HG03354 (cell line): ENCODE measurements at regions not wholly inside any gene's neighbourhood (a gene's known extent, or its start where the extent isn't known, plus 50 kb on each side); places are given as distances from the start of the nearest gene placed in this dataset.
"Not testable (repeated sequence)": the region's sequence is repeated elsewhere in the genome, so short reads cannot be mapped to it uniquely, and the experiment has no call there.

Experiments used
- ATAC-seq: cut with Tn5 transposase; IDR thresholded peaks from one replicate; pipeline ENCODE4 v1.9.1; 2021; ENCODE audit warnings: mild to moderate bottlenecking; ENCODE audit not compliant: unreplicated experiment, poor library complexity, severe bottlenecking

- ATAC-seq, result not testable (repeated sequence)
Measured at GRCh38 chr6:71007298-71007697, 50.4 kb upstream of the B3GAT2 start.

GRCh38 chr6:71011871-71012371 lies 55.1 kb upstream of the B3GAT2 start:
- ATAC-seq, result no peak

DNA sequence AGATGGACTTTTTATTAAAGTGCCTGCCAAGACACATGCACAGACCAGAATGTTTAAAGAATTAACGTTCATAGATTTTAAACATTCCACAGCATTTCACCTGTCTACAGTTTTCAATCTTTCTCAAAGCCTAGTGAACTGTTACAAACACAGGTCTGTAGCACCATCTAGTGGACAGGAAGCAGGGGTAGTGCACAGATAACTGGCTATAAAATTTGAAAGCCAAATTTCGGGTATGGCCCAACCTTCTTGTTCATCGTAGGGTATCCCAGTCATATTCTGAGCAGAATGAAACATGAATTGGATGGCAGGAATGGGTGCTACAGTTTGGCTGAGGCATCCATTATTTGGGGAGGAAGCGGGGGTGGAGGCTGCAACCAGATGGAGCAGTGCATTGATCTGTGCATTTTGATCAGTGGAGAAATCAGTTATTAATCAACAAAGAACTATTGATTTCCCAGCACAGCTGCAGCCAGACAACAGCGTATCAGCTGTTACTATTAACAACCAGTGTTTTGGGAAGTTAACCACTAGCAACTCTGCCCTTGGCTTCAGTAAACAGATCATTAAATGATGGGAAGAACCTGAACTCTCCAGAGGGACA lies 56.1 kb upstream of the B3GAT2 start:
- ATAC-seq, result peak; percentile 84

GRCh38 chr6:71015392-71015791 lies 58.5 kb upstream of the B3GAT2 start:
- no peak for ATAC-seq

GRCh38 chr6:71028236-71028876 lies 71.5 kb upstream of the B3GAT2 start:
- no peak for ATAC-seq

DNA sequence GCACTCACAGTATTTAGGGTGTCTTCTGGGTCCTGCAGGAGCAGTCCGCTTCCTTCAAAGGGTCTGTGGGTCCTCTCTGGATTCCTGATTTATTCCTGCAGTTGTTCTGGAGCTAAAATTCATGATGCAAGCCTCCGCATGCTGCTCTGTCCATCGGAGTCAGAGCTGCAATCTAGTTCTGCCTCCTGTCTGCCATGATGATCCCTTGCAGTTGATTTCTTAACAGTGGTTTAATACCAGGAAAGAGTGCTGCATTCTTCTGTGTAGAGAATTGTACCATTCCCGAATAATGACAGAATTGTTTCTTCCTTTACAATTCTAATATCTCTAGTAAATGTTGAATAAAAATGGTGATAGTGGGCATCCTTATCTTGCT lies 72.0 kb upstream of the B3GAT2 start:
- no peak for ATAC-seq

DNA sequence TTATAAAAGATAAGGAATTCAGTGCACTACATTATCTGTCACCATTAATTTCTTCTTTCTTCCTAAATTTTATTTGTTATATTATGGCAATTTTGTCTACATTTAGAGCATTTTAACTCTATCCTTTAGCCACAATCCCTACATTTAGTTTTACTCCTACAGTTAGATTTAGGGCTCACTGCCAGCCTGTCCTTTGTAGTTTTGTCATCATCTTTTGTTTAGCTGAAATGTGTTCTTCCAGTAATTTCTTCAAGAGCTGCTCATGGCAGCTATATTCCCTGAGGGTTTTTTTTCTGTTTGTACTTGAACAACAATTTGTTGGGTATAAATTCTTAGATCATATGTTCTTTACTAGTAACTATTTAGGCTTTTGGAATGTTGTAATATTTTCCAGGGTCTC lies 72.7 kb upstream of the B3GAT2 start:
- ATAC-seq, result no peak

DNA sequence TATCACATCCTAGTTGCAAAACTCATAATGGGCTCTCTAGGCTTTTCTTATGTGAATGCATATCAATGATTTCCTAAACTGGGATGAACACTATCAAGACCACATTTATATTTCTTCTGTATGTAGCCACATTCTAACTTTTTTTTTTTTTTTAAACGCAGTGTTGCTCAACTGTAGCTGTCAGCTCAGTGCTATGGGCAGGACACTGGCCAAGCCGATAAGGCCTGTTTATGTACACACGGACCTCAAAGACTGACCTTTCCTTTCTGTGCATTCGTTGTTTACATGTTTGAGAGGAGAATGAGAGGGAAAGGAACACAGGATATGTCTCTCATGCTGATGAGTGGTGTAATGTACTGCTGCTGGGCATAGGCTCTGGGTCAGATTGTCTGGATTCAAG lies 75.1 kb upstream of the B3GAT2 start:
- no peak for ATAC-seq

DNA sequence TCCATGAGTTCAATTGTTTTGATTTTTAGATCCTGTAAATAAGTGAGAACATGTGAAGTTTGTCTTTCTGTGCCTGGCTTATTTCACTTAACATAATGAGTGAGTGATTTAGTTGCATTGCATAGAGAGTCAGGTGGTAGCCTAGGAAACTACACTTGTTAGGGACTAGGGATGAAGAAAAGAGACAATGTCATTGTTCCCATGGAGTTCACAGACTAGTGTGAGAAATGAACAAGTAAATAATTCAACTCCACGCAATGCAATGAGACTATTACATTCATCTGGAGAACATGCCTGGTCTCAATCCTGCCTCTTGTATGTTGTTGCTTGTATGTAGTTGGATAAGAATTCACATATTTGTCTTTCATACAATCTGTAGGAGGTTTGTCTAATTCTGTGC lies 76.3 kb upstream of the B3GAT2 start:
- no peak for ATAC-seq

GRCh38 chr6:71033890-71034289 lies 77.0 kb upstream of the B3GAT2 start:
- ATAC-seq, result no peak

DNA sequence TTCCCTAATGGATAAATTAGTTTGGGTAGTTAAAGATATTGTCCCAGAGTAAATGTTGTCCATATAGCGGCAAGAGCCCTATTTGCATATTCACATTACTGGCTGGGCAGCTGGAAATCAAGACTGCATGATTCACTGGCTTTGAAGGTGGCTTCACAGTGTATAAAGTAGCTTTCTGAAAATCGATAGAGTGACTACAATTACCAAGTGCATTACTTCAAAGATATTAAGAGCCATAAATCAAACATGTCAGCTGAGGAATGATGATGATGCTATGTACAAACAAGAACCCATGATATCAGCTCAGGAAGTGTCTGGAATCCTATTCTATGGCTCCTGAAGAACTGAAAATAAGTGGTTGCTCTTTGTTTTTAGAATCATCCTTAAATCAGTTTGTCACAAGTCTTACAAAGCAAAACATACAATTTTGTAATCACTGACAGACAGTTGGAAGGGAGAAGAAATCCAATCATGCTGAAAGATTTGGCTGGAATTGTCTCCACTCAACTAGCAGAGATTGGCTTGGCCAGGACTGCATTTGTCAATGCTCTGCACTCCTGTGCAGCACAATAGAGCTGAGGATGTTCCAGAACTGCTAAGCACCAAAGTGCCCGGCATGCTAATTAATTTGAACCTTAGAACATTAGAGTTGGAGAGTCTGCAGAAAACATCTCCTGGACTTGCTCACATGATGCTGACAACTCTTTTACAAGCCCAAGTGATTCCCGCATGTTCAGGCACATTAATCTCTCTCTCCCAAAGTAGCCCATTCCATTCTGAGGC lies 77.9 kb upstream of the B3GAT2 start:
- no peak for ATAC-seq

DNA sequence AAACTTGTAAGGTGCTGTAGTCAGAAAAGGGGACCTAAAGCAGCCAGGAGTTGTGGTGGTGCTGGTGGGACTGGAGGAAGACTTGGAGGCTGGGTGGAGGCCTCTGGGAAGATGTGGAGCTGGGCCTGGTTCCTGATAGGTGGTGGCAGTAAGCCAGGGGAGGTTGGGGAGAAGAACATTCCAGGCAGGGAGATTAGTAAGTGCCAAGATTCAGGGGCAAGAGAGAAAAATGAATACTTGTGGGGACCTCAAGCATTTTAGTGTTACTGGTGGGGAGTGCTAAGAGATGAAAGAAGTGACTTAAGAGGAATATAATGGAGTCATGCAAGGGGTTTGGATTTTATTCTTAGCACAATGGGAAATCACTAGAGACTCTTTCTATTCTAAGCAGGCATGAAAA lies 79.0 kb upstream of the B3GAT2 start:
- no peak for ATAC-seq

DNA sequence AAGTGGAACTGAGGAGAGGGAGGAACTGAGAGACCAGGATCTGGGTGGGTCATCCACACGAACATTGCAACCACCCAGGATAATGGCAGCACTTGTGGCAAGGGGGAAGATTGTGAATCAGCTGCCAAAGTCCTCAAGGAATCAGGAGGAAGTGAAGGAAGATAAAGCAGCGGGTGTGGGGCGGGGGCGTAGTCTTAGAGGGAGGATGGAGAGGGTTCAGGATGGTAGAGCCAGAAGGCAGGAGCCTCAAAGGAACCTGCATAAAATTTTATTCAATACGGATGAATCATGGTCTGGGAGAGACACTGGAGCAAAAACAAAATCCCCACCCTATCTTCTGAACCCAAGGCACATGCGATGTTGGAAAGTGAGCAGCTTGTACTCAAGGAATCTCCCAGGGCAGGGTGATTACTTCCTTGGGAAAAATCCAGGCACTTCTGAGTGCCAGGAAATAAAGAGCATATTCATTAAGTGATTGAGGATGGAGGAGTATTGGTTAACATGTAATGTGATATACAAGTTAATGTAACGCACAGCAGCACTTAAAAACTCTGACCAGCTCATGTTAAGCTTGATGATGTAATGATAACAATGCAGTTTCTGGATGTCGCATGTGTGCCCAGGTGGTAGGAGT lies 82.0 kb upstream of the B3GAT2 start:
- ATAC-seq, result no peak

GRCh38 chr6:71040043-71040442 lies 83.2 kb upstream of the B3GAT2 start:
- ATAC-seq, result no peak

- no peak for ATAC-seq
Measured at GRCh38 chr6:71040841-71041240, 84.0 kb upstream of the B3GAT2 start.

DNA sequence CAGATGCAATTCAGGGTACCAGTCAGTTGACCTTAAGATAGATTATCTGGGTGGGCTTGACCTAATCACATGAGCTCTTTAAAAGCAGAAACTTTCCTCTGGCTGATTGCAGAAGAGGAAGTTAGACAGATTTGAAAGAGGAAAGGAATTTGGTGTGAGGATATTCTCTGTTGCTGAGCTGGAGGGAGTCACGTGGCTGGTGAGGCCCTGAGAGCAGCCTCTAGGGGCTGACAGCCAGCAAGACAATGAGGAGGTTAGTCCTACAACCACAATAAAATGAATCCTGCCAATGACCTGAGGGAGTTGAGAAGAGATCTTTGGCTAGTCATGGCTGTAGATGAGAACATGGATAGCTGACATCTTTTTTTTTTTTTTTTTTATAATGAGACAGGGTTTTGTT lies 87.0 kb upstream of the B3GAT2 start:
- ATAC-seq, result no peak

DNA sequence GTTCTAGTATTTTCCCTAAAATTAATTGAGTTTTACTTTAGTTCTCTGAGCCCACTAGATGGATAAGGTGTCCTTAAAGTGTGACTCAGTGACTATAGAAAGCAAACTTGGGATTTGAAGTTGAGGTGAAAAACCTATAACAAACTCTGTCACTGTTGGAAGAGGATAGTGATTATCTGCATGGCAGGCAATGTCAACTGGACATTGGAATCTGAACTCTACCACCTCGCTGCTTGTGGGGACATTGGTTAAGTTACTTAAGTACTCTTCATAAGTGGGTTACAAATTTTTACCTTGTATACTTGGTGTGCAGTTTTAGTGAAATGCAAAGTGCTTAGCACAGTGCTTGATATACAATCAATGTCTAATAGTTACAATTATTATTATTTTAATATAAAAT lies 87.9 kb upstream of the B3GAT2 start:
- no peak for ATAC-seq

GRCh38 chr6:71045296-71045695 lies 88.4 kb upstream of the B3GAT2 start:
- no peak for ATAC-seq

GRCh38 chr6:71047417-71047816 lies 90.6 kb upstream of the B3GAT2 start:
- ATAC-seq, result no peak

- ATAC-seq, result no peak
Measured at GRCh38 chr6:71048320-71049164, 91.7 kb upstream of the B3GAT2 start.
